ENCODE measurements at regions not wholly inside any gene's neighbourhood (a gene's known extent, or its start where the extent isn't known, plus 50 kb on each side); places are given as distances from the start of the nearest gene placed in this dataset.

DNA sequence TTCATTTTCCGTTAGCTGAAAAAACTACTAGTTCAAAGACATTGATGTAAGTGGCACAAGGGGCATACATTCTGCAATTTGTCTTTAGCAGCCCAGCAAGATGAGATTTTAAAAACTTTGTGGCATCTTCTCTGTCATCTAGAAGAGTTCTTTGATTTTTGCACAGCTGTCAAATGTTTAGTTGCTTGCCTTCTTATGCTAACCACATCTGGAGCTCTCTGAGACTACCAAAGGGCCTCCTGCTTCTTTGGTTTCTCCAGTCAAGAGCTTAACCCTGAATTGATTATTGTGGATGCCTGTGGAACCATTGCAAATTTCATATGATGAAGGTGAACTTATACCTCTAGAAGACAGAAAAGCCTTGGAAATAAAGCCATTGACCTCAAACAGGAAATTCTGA, 468.7 kb upstream of the RGMA start:
- TF ChIP-seq, protein P1, sequence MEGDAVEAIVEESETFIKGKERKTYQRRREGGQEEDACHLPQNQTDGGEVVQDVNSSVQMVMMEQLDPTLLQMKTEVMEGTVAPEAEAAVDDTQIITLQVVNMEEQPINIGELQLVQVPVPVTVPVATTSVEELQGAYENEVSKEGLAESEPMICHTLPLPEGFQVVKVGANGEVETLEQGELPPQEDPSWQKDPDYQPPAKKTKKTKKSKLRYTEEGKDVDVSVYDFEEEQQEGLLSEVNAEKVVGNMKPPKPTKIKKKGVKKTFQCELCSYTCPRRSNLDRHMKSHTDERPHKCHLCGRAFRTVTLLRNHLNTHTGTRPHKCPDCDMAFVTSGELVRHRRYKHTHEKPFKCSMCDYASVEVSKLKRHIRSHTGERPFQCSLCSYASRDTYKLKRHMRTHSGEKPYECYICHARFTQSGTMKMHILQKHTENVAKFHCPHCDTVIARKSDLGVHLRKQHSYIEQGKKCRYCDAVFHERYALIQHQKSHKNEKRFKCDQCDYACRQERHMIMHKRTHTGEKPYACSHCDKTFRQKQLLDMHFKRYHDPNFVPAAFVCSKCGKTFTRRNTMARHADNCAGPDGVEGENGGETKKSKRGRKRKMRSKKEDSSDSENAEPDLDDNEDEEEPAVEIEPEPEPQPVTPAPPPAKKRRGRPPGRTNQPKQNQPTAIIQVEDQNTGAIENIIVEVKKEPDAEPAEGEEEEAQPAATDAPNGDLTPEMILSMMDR (IDR thresholded peaks at IDR 0.05): no peak
- TF ChIP-seq POLR2A (IDR thresholded peaks at IDR 0.05): no peak
- no peak for TF ChIP-seq POLR2AphosphoS5 (IDR thresholded peaks at IDR 0.05)
